ENCODE measurements at regions not wholly inside any gene's neighbourhood (a gene's known extent, or its start where the extent isn't known, plus 50 kb on each side); places are given as distances from the start of the nearest gene placed in this dataset.
"Not testable (repeated sequence)": the region's sequence is repeated elsewhere in the genome, so short reads cannot be mapped to it uniquely, and the experiment has no call there.

- not testable (repeated sequence) for DNase-seq
These were observed 201.9 kb downstream of the SEC14L1 start for GRCh38 chr17:77342656-77342990.

- DNase-seq = no peak
These were observed 202.4 kb downstream of the SEC14L1 start for GRCh38 chr17:77343031-77343800.

DNA sequence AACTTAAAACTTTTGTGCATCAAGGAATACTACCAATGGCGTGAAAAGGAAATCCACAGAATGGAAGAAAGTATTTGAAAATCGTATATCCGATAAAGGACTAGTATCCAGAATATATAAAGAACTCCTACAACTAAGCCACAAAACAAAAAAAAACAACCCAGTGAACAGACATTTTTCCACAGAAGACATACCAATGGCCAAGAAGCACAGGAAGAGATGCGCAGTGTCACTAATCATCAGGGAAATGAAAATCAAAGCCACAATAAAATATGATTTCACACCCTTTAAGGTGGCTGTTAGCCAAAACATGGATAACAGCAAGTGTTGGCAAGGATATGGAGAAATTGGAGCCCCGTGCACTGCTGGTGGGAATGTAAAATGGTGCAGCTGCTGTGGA, 203.3 kb downstream of the SEC14L1 start:
- DNase-seq = no peak

GRCh38 chr17:77345260-77345910, 204.6 kb downstream of the SEC14L1 start:
- DNase-seq = no peak

DNA sequence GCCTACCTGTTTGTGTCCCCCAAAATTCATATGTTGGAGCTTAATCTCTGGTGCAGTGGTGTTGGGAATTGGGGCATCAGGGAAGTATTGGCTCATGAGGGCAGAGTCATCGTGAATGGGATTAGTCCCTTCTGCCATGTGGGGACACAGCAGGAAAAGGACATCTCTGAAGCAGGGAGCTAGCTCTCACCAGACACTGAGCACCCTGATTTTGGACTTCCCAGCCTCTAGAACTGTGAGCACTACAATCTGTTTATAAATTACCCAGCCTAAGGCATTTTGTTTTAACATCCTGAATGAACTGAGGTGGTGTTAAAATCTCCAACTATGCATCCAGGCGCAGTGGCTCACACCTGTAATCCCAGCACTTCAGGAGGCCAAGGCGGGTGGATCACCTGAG, 206.0 kb downstream of the SEC14L1 start:
- DNase-seq = no peak

GRCh38 chr17:77347544-77347943, 206.8 kb downstream of the SEC14L1 start:
- no peak for DNase-seq

DNA sequence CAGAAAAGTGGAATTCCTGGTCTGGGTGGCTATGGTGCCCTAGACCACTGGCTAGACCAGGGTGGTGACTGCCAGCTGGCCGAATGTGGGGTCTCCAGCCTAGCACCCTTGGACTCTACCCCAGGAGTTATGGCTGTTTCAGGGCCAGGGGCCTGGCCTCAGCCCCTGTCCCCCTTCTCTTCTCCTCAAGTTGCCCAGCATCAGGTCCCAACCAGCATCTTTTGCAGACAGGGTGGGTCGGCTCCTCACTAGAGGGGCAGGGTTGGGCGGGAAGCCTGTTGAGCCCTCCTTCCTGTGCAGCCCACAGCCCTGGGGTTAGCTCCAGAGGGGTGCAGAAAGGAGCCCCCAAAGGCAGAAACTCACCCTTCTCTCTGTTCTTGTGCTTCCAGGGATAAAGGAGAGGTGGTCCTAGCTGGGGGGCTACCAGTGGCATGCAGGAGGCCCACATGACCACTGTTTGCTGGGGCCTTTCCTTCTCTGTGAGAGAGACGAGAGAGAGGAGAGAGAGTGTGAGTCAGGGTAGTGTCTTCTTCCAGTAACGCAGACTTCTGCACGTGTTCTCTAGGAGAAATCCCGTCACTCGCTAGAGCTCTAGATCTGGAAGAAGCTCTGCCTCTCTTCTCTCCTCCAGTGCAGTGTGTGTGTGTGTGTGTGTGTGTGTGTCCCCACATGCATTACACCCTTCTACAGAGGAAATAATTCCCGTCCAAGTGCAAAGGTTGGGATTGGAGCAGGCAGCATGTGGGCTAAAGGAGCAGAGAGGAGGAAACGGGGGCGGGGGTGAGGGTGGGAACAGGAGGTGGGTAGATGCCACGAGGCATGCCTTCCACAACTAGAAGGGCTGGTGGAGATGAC, 209.4 kb downstream of the SEC14L1 start:
- peak; percentile 73 for DNase-seq

GRCh38 chr17:77352441-77352840, 211.7 kb downstream of the SEC14L1 start:
- DNase-seq = no peak

DNA sequence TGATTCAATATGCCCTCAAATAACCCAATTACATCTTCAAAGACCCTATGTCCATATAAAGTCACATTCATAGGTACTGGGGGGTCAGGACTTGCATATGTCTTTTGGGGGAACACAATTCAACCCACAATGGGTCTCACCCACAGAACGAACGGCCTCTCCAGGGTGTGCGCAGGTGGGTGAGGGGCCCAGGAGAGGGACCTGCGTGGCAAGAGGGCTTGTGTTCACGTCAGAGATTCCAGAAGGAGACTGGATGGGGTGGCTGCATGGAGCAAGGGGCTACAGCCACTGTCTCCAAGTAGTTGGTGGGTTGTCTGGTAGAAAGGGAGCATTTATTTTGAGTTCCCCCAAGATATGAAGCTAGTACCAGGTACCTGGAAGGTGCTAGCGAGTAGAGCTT, 212.2 kb downstream of the SEC14L1 start:
- no peak for DNase-seq

DNA sequence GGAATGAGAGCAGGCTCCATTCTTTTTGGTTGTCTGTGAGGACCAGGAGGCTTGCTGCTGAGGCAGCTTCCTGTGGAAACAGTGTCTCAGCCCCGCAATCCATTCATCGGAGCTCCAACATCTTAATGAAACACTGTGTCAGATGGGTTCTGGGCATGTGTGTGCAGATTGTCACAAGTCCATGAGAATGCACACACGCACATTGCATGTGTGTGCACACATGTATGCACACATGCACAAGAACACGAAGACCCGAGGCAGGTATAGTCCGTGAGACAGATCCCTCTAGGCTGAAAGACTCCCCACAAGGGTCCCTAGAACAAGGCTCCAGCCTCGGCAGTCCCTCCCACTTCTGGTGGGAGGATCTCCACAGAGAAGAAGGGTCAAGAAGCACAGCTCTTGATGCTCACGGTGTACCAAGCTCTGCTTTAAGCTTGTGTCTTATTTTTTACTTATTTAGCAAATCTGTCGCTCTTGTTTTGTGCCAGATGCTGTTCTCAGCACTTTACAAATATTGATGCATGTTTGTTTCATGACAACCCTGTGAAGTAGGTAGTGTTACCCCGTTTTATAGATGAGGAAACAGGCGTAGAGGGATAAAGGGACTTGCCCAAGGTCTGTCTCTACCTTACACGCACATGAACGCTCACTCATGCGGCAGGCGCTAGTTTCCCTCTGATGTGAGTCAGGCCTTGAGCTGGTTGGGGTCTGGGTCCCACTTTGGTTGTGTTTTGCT, 213.1 kb downstream of the SEC14L1 start:
- no peak for DNase-seq

GRCh38 chr17:77354420-77354669, 213.6 kb downstream of the SEC14L1 start:
- no peak for DNase-seq

DNA sequence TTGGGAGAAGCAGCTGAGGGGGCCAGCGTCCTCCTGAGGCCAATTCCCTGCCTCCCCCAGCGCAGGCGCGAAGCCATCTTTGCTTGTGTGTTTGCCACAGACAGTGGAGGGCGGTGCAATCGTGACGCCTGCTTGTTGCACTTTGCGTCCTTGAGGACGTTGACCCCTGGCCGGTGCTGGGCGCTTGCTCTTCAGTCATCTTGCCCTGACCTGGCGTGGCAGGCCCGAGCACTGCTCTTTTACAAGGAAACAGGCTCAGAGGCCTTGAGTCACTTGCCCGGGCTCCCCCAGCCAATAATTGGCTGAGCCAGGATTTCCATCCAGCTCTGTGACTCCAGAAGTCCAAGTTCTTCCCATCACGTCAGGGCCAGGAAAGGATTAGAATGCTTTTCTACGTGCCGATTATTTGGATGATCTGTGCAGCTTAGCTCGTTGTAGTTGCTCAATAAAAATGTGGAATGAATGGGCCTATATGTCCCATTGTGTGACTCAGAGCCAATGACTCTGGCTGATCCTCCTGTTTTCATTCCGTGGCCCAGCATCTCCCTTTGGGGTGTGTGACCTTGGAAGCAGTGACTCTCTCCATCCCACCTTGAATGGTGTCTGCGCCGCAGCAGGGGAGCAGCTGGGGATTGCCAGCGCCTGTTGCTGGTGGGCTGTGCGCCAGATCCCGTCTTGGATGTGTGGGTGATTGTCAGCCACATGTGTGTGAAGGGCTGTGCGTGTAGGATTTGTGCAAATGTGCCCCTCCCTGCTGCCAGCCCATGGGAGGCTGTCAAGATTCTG, 214.1 kb downstream of the SEC14L1 start:
- peak; percentile 87 for DNase-seq

- DNase-seq = no peak
These were observed 215.4 kb downstream of the SEC14L1 start for GRCh38 chr17:77356109-77356689.

DNA sequence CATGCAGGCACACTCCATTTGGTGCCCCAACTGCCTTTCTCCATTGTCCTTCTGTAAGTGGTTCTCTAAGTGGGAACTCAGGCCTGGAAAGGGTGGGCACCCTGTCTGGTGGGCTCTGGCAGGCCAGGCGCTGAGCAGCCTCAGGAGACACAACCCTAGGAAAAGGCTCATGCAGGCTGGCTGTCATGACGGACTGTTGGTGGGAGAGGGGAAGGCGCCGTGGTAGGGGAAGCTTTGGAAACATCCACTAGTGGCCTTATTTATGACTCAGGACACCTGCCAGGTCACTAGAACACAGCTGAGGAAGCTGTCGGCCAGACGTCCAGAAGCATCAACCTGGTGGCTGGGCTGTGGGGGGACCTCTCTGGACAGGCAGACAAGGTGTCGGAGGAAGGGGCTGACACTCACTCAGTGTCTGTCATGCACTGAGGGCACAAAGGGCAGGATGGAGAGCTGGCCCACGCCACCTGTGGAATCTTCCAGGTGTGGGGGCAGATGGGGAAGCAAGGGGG, 216.0 kb downstream of the SEC14L1 start:
- DNase-seq = no peak

DNA sequence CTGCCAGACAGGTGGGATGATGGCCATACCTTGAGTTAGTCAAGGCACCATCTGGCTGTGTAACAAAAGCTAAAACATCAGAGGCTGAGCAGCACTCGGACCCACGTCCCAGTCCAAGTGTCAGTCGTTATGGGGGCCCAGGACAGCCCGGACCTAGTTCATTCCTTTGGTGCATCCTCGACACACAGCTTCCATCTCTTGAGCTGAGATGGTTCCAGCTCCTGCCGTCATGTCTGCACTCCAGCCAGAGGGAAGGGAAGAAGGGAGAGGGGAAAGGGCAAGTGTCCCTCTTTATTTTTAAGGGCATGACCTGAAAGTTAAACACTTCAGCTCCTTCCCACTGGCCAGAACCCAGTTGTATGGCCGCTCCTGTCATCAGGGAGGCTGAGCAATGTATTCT, 218.0 kb downstream of the SEC14L1 start:
- no peak for DNase-seq

DNA sequence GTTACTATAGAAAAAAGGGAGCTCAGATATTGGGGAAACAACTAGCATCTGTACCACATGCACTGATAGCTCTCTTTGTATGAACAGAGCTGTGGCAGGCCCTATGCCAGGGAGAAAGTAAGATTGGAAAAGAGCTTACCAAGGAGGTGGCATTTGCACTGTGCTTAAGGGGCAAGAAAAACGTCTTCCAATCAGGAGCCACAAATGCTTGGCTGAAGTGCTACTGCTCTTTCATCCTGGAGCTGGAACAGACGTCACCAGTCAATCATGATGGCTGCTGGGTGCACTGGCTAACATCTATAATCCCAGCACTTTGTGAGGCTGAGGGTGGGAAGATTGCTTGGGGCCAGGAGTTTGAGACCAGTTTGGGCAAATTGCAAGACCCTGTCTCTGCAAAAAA, 218.5 kb downstream of the SEC14L1 start:
- no peak for DNase-seq

DNA sequence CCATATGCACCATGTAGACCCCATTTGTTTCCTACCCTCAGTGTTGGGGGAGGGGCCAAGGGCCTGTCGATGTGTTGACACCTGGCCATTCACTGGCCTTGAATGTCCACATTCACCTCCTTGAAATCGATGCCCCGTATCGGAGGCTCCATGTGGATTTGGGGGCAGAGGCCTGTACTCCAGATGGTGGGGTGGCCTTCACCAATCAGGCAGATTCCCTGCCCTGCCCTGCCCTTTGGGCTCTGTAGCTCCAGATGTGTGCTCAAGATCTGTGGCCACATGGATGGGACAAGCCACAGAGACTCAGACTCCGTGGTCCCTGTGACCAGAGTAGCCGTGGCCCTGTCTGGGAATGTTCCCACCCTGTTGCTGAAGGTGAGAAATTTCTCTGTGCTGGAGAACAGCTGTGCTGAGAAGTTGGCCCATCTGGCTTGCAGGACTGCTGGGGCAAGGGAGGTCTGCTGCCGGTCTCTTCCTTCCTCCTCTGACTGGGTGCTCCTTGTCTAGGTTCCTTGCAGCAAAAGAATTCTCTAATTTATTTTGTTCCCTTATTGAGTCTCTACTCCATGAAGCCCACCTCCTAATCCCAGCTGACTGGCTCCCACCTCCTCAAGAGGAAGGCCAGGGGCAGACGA, 221.3 kb downstream of the SEC14L1 start:
- no peak for DNase-seq

DNA sequence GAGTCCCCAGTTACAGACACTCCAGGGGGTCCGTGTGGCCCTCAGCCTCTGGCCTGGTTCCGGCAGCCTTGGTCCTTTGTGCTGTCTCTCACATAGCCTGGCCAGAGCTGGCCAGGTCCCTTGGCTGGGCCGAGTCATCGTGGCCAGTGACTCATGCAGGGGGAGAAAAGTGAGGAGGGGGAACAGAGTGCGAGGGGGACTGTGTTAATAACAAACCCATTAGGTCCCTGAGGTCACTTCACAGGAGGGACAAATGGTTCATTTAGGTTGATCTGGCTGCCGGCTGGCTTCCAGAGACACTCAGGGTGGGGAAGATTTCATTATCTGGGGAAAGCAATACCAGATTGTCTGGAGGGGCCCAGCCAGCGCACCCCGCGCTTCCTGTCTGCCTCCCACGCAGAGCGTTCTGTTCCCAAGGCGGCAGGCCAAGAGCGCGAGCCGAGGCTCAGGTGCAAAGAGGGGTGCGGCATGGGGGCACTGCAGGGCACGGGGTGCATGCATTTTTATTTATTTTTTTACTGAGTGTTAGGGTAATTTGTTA, 223.1 kb downstream of the SEC14L1 start:
- no peak for DNase-seq

- no peak for DNase-seq
These were observed 223.7 kb downstream of the SEC14L1 start for GRCh38 chr17:77364381-77364911.

DNA sequence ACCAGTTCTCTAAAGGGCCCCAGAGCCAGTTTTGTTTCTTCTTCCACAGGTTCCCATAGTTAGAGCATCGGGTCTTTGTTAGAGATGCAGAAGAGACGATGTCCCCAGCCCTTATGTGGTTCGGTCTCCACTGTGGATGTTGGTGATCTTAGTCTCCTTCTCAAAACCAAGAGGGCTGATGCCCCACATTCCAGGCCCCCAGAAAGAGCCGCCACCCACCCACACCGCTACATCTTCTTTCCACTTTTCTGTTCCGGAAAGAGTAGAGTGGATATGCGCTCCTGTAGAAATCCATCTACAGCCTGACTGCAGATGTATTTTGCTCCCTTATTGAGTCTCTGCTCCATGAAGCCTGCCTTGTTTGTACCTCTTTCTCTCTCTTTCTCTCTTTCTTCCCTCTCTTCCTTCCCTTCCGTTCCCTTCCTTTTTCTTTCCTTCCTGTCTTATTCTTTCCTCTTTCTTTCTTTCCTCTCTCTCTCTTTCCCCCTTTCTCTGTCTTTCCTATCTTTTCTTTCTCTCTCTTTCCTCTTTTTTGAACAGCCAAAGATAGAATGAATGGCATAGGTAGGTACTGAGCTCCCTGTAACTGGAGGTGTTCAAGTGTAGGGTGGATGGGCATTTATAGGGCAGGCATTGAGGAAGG, 224.3 kb downstream of the SEC14L1 start:
- no peak for DNase-seq

Data from skin of body (tissue), 1 donor.